ENCODE measurements at regions not wholly inside any gene's neighbourhood (a gene's known extent, or its start where the extent isn't known, plus 50 kb on each side); places are given as distances from the start of the nearest gene placed in this dataset.
"Not testable (repeated sequence)": the region's sequence is repeated elsewhere in the genome, so short reads cannot be mapped to it uniquely, and the experiment has no call there.

DNA sequence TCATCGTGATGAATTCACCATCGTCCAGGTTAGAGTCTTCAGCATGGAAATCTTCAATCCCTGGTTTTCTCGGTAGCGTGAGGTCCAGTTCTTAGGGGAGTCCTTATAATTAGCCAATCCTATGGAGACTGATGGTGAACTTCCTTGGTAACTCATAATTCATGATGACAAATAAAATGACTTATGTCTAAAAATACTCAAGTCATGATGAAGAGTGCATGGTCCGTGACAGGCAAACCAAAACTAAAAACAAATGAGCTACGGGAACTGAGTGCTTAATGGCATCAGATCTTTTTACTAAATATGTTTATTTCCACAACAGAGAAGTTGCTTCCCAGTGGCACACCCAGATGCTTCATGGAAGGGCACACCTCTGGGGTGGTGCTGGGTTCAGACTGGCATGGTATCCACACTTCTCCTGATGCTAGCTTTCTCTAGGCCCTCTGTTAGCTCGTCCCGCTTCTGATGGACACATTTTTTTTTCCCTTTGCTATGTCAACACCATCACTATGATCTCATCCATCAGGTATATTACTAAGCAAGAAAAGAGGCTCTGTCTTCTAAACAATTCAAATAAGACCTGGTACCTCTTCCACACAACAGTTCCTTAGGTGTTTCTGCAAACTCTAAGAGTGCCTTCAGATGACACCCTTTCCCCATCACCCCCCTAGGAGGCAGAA lies 92.8 kb upstream of the NEDD4L start:
- Histone ChIP-seq H3K4me1 (peaks cover 0 to 4% (median 0%) of the 10 kb centered on the region in 3 donors), H3K27ac (no peak overlapping the region), H3K9me3 (no peaks in the 10 kb centered on the region), H3K4me3 (no peak overlapping the region), H3K36me3 (no peaks in the 10 kb centered on the region), H3K27me3 (no peaks in the 10 kb centered on the region)
- FAIRE-seq (no peak), ATAC-seq (peak in 1 of 4 donors; percentile 16), DNase-seq (no peak)
- intact Hi-C loops (cut with DNase I), result no loop called here
- 82 to 87% methylated on average over 8 of the region's 8 CpGs for WGBS, 2 donors
- TF ChIP-seq, protein P1, sequence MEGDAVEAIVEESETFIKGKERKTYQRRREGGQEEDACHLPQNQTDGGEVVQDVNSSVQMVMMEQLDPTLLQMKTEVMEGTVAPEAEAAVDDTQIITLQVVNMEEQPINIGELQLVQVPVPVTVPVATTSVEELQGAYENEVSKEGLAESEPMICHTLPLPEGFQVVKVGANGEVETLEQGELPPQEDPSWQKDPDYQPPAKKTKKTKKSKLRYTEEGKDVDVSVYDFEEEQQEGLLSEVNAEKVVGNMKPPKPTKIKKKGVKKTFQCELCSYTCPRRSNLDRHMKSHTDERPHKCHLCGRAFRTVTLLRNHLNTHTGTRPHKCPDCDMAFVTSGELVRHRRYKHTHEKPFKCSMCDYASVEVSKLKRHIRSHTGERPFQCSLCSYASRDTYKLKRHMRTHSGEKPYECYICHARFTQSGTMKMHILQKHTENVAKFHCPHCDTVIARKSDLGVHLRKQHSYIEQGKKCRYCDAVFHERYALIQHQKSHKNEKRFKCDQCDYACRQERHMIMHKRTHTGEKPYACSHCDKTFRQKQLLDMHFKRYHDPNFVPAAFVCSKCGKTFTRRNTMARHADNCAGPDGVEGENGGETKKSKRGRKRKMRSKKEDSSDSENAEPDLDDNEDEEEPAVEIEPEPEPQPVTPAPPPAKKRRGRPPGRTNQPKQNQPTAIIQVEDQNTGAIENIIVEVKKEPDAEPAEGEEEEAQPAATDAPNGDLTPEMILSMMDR (IDR thresholded peaks at IDR 0.05), result no peak

DNA sequence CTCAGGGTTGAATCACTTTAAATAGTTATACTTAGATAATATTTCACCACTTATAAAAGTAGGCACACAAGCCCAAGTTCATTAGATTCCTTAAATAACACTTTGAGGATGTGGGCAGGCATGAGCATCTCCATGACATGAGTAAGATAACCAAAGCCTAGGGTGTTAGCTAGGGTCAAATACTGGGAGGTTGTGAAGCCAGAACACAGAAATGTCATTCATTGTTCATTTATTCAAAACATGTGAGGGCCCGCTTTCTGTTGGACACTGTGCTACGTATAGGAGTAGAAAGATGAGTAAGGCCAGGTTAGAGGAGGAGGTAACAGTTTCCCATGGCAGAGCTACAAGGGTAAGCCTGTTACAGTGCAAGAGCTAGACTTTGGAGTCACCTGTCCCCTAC lies 93.5 kb upstream of the NEDD4L start:
- FAIRE-seq, result no peak
- intact Hi-C loops (cut with DNase I), result no loop called here
- WGBS, 2 donors, result 96% methylated on average over 2 of the region's 2 CpGs

DNA sequence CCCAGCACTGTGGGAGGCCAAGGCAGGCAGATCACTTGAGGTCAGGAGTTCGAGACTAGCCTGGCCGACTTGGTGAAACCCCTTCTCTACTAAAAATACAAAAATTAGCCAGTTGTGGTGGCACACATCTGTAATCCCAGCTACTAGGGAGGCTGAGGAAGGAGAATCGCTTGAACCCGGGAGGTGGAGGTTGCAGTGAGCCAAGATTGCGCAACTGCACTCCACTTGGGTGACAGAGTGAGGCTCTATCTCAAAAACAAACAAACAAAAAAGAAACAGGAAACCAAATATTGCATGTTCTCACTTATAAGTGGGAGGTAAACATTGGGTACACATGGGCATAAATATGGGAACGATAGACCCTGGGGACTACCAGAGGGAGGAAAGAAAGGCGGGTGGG lies 94.7 kb upstream of the NEDD4L start:
- WGBS, 2 donors, result 85 to 88% methylated on average over 7 of the region's 7 CpGs
- H3K27ac ChIP-seq; H3K27me3 ChIP-seq; DNase-seq; intact Hi-C loops (cut with DNase I); FAIRE-seq; H3K9me3 ChIP-seq; H3K36me3 ChIP-seq; ATAC-seq; H3K4me1 ChIP-seq; H3K4me3 ChIP-seq: not testable (repeated sequence)

More for the DNA sequence above, 93.5 kb upstream of the NEDD4L start:
- Histone ChIP-seq H3K27me3 (no peaks in the 10 kb centered on the region), H3K36me3 (no peaks in the 10 kb centered on the region), H3K4me3 (no peak overlapping the region), H3K27ac (no peak overlapping the region), H3K4me1 (no peaks in the 10 kb centered on the region), H3K9me3 (no peaks in the 10 kb centered on the region)
- TF ChIP-seq, protein P1 (IDR thresholded peaks at IDR 0.05), result no peak
- ATAC-seq (no peak), DNase-seq (no peak)

DNA sequence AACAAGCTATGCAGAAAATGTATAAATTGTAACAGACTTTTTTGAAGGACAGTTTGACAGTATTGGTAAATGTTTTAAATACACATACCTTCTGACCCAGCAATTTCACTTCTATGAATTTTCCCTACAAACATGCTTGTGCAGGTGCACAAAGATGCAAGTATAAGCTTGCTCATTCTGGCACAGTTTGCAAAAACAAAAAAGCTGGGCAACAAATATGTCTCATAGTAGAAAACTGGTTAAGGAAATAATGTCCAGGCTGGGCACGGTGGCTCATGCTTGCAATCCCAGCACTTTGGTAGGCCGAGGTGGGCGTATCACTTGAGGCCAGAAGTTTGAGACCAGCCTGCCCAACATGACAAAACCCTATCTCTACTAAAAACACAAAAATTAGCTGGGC lies 96.9 kb upstream of the NEDD4L start:
- Histone ChIP-seq H3K27ac (no peak overlapping the region), H3K27me3 (no peaks in the 10 kb centered on the region), H3K36me3 (no peaks in the 10 kb centered on the region), H3K4me1 (no peaks in the 10 kb centered on the region), H3K9me3 (no peaks in the 10 kb centered on the region), H3K4me3 (no peak overlapping the region)
- TF ChIP-seq, protein P1 (IDR thresholded peaks at IDR 0.05), result no peak
- WGBS, 2 donors, result 93 to 97% methylated on average over 3 of the region's 3 CpGs
- ATAC-seq (no peak), FAIRE-seq (no peak), DNase-seq (no peak)
- intact Hi-C loops (cut with DNase I), result no loop called here

DNA sequence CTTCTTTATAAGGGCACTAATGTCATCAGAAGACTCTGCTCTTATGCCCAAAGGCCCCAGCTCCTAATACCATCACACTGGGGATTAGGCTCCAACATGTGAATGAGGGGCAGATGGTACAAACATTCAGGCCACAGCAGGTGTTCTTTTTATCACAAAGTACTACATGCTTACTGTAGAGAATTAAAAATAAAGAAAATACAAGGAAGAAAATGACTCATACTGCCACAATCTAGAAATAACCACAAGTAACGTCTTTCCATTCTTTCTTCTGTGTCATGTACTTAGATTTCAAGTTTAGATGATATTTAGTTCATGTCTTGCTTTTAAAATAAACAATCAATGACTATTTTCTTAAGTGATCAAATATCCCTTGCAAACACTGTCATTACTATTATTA lies 100.3 kb upstream of the NEDD4L start:
- WGBS, 2 donors, result 85 to 94% methylated on average over 1 of the region's 1 CpG
- no peaks in the 10 kb centered on the region for H3K36me3 ChIP-seq
- ATAC-seq, result no peak

More for the DNA sequence above, 100.3 kb upstream of the NEDD4L start:
- Histone ChIP-seq H3K27ac (no peak overlapping the region), H3K9me3 (no peaks in the 10 kb centered on the region), H3K4me1 (no peaks in the 10 kb centered on the region), H3K4me3 (no peak overlapping the region), H3K27me3 (no peaks in the 10 kb centered on the region)
- intact Hi-C loops (cut with DNase I), result no loop called here
- FAIRE-seq (no peak), DNase-seq (no peak)
- TF ChIP-seq, protein P1 (IDR thresholded peaks at IDR 0.05), result no peak

Measured in pancreas (tissue), 10 donors.